ENCODE measurements at regions not wholly inside any gene's neighbourhood (a gene's known extent, or its start where the extent isn't known, plus 50 kb on each side); places are given as distances from the start of the nearest gene placed in this dataset.
"Not testable (repeated sequence)": the region's sequence is repeated elsewhere in the genome, so short reads cannot be mapped to it uniquely, and the experiment has no call there.

DNA sequence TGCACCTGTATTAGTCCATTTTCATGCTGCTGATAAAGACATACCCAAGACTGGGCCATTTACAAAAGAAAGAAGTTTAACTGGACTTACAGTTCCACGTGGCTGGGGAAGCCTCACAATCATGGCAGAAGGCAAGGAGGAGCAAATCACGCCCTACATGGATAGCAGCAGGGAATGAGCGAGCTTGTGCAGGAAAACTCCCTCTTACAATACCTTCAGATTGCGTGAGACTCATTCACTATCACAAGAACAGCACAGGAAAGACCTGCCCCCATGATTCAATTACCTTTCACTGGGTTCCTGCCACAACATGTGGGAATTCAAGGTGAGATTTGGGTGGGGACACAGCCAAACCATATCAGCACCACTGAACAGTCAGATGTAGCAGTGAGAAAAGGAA is 137.4 kb downstream of the DACT1 start:
- ATAC-seq = not testable (repeated sequence)

DNA sequence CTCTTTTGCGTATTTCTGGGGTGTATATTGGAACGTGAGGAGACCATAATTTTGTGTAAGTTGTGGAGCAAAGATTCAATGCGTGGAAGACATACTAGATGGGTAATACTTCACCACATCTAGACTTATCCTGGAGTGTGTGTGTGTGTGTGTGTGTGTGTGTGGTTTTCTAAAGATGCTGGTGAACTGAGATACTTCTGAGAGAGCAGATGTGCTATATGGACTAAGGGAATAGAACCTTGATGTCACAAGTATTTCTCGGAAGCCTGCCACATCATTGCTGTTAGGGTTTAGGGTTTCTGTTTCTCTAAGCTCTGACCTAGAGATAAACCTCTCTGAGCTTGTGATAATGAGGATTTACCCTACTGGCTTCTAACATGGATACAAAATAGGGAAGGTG is 138.8 kb downstream of the DACT1 start:
- no peak for DNase-seq
- ATAC-seq = no peak
- intact Hi-C loops (cut with DNase I) = no loop called here

More for the DNA sequence above, 137.4 kb downstream of the DACT1 start:
- DNase-seq; intact Hi-C loops (cut with DNase I): not testable (repeated sequence)

DNA sequence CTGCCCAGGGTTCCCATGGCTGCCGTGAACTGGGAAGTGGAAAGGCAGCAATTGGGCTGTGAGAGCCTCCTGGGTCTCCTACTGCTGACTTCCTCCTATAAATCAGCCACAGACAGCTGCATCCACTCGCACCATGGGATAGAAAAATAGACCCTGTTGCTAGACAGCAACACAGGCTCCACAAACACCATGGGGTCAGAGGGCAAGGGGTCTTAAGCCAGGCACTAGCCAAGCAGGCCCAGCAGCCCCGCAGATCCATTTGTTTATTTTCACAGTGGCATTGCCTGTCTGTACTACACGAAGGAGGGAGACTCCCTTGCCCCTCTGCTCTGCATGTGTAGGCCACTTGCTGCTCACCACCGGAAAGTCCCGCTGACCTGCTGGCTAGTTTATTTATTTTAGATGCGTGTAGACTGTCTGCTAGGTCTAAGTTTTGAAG is 139.8 kb downstream of the DACT1 start:
- DNase-seq = no peak
- intact Hi-C loops (cut with DNase I) = no loop called here
- no peak for ATAC-seq

DNA sequence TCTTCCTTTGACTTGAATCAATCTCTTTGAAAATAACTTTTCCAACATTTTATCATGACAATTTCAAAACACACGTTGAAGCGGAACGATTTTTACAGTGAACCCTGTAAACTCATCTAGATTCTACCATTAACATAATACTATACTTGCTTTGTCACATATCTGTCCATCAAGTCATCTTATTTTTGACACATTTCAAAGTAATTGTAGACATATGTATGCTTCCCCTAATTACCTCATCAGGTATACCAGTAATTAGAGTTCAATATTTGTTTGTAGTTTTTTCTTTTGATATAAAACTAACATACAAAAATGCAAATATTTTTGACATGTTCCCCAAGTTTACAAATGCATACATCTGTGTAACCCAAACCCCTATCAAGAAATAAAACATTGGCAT is 140.4 kb downstream of the DACT1 start:
- intact Hi-C loops (cut with DNase I) = no loop called here
- DNase-seq (no peak), ATAC-seq (no peak)

DNA sequence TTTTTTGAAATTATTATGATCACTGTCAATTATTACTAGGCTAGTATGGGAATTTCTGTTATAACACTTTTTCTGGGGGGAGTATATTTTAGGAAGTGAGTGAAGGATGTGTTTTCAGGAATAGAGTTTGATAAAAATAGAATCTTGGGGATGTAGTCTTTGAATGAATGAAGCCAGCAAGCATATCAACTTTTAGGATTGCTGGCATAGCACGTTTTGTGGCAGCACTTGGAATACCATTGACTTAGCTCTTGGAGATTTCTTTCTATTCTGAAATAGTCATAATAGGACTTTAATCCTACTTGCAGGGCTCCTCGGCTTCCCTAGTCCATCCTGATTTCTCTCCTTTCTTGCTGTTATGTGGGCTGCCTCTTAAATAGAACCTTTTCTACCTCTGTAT is 141.6 kb downstream of the DACT1 start:
- ATAC-seq (no peak), DNase-seq (no peak)
- intact Hi-C loops (cut with DNase I) = no loop called here

DNA sequence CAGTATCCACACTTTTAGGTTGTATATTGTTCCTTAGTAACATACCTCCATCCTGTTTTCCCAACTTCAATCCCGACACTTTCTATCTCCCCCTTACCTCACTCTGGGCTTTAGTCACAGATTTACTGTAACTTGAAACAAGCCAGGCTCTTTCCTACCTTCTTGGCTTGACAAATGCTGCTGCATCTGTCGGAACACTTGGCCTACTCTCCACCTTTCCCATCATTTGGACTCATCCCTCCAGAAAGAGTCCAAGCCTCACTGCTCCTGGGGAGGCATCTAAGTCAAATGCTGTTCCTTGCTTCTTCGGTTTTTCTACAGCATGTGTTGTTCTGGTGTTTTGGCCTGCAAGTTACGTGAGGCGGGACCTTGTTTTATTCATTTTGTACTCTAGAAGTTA is 142.4 kb downstream of the DACT1 start:
- no peak for DNase-seq
- intact Hi-C loops (cut with DNase I) = no loop called here
- no peak for ATAC-seq

DNA sequence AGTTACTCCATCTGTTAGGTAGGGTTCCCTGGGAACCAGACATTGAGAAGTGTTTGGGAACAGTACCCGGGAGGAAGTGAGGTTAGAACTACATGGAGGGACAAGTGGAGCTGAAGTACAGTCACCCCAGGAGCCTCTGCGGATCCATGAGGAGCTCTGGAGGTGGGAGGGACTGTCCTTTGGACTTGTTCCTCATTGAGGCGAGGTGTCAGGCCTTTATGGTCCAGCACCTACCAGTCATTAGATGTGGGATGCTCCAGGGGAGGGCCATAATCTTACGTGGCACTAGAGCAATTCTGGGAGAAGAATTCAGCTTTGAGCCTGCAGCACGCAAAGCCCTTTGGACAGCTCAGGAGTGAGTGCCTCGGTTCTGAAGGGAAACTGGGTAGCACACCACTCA is 142.8 kb downstream of the DACT1 start:
- no peak for DNase-seq
- intact Hi-C loops (cut with DNase I) = no loop called here
- no peak for ATAC-seq

DNA sequence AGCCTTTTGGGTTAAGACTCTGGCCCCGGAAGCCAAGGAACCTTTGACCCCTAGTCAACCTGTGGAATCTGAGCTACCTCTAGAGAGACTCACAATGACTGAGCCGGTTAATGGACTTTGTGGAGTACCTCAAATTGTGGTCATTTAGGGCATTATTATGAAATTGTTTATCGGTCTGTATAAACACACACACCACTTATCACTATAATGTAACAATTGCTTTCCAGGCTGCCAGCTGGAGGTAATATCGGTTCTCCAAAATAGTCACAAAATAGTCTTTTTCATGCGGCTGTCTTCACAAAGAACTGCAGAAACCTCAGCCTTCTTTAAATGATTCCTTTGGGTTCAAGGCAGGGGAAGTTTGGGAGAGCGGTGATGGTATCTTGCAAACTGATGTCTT is 144.2 kb downstream of the DACT1 start:
- intact Hi-C loops (cut with DNase I) = no loop called here
- ATAC-seq = no peak
- DNase-seq = no peak

DNA sequence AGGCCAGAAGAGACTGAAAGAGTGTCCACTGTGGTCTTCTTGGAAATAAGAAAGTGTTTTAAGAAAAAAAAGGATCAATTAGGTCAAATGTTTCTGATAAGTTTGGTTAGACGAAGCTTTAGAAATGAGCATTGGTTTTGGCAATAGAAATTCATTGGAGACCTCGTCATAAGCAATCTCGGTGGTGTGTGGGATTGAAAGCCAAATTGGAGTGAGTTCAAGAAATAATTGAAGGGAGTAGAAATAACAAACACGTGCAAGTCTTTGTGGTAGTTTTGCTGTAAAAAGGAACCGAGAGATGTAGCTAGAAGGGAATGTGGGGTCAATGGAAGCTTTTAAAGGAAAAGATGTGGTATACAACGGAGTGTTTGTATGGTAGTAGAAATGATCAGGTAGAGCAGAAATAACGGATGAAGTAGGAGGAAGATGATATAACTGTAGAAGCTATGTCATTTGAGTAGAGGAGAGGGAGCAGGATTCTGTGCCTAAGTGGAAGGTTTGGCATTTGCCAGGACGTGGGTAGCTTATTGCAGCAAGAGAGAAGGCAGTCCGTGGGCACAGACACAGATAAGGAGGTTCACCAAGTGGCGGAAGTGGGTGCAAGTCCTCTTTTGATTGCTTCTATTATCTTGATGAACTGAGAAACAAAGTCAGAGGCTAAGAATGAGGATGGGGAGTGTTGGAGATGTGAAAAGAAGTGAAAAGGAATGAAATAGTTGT is 146.2 kb downstream of the DACT1 start:
- intact Hi-C loops (cut with DNase I) = no loop called here
- ATAC-seq (peak in 1 of 2 donors; percentile 50), DNase-seq (no peak)

DNA sequence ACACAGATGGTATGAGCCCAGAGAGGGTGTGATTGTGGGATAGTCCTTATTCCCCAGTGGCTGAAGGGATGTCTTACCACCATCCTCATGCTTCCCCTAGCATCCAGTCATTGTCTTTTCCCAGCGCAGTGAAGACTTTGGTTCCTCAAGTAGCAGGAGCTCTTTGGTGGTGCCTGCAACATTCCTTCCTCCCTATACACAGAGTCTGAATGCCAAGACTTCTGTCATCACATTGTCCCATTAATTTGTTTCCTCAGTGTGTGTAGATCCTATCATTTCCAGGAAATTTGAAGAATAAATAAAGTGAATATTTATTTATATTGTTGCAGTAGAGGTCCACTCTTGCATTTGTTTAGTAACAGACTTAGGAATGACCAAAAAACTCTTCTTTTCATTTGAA is 147.2 kb downstream of the DACT1 start:
- intact Hi-C loops (cut with DNase I) = no loop called here
- ATAC-seq = no peak

DNA sequence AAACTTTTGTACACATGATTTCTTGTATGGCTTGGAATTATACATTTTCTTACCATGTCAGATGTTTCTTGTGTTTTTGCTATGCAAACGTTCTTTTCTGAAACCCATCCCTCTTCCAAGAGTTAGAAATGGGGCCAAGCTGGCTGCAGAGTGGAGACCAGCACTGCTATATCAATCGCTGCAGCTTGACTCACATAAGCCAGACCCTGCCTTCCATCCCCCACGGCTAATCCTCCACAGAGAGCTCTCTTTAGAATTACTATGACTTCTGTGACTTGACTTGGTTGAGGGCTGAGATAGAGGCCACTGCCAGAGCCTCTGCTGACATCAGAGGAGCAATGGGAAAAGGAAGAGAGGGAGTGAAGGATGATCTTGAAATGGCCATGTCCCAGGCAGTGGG is 147.9 kb downstream of the DACT1 start:
- peak in 1 of 2 donors; percentile 23 for ATAC-seq
- no peak for DNase-seq
- intact Hi-C loops (cut with DNase I) = no loop called here

More for the DNA sequence above, 147.2 kb downstream of the DACT1 start:
- no peak for DNase-seq

DNA sequence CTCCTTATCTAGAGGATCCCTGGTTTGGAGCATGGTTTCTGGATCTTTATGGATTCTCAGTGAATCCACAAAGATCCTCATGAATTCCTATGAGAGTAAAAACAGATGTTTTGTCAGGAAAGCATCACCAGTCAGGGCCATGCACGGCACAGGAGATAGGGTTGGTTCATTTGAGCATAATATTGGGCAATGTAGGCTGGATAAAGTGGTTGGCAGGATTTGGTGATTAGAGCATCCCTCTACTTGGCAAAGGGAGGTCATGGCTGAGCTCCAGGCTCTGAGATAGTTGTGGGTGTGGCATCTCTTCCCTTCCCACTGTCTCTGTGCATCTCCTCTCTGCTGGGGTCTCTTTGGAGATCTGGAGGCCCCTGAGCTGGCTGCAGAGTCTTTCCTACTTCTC is 149.8 kb downstream of the DACT1 start:
- ATAC-seq = peak in 1 of 2 donors; percentile 30
- intact Hi-C loops (cut with DNase I) = no loop called here
- DNase-seq = no peak

DNA sequence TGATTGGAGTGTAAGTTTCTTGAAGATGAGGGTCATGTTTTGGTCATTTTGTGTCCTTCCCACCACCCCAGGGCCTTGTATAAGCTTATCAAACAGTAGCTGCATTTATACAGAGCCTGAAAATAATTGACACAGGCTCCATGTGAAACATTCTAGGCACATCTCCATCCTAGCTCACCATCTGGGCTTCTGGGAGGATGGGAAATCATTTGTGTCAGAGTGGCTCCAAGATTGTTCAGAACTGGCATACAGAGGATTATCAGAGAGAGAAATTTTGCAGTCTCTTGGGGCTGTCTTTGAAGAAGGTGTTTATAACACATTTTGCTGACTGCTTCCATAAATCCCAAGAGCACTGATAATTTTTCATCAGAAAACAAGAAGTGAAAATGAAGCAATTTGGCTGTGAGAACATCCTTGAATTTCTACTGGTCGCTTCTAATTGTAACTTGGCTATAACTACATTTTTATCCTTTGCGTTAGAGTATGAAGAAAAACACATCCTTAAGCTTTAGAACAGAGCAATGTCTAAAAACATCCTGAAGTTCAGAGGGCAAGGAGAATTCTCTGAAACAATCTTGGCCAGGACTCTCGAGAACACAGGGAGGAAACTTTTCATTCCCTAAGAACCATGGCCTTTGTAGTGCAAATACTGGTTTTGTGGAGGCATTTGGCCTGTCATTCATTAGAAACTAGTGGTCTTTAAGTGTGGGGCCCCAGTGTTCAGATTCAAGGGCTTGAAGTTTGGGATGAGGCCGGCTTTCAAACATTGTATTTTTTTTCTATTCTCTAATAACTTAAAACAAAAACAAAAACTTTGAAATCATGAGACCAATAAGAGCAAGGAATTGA is 151.1 kb downstream of the DACT1 start:
- DNase-seq (no peak), ATAC-seq (no peak)
- intact Hi-C loops (cut with DNase I) = no loop called here

DNA sequence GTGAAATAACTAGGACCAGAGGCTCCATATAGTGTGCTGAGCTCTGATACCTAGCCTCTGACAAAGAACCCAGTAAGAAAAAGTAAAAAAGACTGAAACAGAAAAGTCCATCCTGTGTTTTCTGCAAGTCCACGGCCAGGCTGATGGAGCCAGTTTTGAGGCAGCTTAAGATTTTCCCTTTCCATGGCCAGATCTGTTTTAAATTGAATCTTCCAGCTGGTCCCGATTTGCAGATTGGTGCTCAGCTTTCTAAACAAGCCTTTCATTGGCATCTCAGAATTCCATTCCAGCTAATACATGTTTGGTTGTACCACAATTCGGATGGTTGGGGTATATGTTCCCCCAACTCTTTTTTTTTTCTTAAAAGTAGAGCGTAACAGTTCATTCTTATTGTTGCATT is 152.0 kb downstream of the DACT1 start:
- intact Hi-C loops (cut with DNase I) = no loop called here
- DNase-seq (no peak), ATAC-seq (no peak)

DNA sequence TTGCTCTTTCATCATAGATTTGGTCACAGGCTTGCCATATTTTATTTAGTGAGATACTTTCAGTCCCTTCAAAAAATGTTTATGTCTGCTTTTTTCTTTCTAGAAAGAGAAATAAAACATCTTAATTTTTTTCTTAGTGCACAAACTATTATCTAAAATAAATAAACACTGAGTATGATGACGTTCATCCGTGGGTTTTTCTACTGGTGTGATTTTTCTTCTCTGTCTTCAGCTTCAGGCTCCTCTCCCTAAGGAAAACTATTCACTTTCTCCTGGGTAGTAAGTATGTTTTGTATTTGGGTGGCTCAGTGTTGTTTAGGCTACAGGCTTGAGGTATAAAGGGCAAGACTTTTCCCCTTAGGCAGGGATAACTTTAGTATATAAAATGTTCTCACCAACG is 154.7 kb downstream of the DACT1 start:
- intact Hi-C loops (cut with DNase I) = no loop called here
- peak; percentile 29 to 50 for ATAC-seq
- DNase-seq = no peak

DNA sequence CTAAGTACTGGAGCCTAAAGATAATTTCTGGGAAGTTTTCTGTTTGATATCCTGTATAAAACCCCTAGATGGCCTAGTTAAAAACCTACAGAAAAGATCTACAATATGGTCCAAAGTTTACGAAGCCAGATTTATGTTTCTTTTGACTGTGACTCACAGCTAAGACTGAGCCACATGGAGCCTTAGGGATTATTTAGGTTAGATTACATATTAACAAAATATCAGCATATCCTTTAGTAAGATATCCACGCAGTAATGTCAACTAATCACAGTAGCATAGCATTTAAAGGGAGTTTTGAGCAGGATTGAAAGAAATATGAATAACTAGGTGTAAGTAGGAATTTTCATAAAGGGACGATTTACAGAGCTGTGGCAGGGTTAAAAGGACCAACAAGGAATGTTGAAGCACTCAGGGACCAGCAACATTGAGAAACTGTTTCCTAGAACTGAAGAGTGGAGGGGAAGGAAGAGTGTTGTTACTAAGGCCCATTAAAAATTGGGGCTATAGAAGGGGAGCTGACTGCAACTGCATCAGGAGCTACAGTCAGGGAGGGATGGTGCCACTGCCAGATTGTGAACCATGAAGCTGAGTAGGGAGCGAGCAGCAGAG is 155.5 kb downstream of the DACT1 start:
- ATAC-seq (no peak), DNase-seq (no peak)
- intact Hi-C loops (cut with DNase I) = no loop called here

DNA sequence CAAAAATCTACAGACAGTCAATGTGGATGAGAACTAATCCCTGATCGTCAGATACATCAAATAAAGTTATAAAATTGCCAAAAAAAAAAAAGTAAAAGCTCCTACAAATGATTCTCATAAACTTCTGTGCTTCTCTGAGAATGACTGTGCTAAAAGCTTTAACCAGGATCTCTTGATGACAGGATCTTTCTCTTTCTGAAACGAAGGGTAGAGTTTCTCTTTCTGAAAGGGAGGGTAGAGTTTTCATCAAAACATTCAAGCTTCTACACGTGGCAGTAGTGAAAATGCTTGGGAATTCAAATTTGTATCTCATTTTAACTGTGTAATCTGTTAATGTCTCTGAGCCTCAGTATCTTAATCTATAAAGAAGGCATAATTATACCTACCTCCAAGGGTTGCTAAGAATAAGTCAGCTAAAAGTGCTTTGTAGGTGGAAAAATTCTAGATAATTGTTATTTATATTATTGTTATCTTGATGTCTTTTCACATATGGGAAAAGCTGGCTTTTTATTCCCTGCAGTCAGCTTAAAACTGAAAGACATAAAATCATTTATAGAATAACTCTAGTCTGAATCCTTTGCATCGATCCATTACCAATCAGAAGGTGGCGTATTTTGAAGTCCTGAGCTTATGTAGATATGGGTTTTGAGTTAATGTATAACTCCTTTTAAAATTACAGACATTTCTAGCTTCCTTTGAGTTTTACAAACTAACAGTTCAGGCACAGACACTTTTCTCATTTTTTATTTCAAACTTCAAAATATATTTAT is 157.4 kb downstream of the DACT1 start:
- no peak for DNase-seq
- ATAC-seq = no peak
- intact Hi-C loops (cut with DNase I) = no loop called here

DNA sequence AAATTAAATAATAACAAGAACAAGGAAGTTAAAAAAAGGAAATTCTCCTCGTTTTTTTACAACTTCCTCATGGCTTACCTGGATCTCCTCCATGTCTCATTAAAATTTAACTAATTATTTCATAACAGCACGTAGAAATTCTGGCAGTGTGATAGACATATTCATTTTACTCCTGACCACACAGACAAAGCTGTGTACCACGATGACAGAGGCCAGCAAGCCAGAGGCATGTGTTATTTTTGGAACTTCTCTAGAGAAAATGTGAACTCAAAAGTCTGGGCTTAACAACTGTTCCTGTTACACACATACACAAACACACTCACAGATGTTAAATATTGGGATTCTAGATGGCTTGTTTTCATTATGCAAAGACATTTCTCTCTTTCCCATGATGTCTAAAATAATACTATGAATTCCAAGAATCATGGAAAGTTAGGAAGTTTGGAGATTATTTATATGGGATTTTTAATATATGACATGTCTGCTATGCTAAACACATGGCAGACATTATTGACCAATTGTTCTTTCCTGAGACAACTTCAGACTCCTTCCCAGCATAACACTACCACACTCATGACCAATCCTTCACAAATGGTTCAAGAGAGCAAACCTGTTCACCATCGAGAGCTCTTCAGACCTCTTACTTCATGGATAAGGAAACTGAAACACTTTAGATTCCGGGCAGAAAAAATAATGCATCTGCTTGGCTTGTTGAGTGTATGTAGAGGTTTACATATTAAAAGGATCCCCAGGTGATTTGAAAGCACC is 158.7 kb downstream of the DACT1 start:
- no peak for DNase-seq
- peak in 1 of 2 donors; percentile 40 for ATAC-seq
- intact Hi-C loops (cut with DNase I) = no loop called here

DNA sequence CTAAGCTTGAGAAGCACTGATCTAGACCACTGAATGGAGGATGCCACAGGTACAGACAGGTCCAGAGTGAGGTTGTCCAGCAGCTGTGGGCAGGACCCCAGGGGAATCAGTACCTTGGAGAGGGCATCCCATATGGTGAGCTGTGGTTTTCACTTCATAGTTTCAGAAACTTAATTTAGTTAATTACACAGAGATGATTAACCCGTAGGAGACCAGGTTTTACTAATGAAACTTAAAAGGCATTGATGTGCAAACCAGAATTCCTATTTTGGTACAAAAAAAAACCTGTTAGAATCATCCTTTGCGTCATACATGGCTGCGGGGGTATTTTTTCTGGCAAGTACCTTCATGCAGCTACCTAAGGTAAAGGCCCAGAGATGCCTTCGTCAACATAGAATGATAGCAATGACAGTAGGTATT is 159.3 kb downstream of the DACT1 start:
- DNase-seq (no peak), ATAC-seq (no peak)
- intact Hi-C loops (cut with DNase I) = no loop called here

Measured in left cardiac atrium (tissue), 4 donors.